HepG2 (cell line): ENCODE measurements at regions not wholly inside any gene's neighbourhood (a gene's known extent, or its start where the extent isn't known, plus 50 kb on each side); places are given as distances from the start of the nearest gene placed in this dataset.

Source experiments
- ATAC-seq: fragments of 200-7000 bp; cut with Tn5 transposase; 3 replicates; pipeline ENCODE4 v1.9.1; 2020; ENCODE audit warnings: mild to moderate bottlenecking, moderate library complexity
- BruUV-seq: library from RNA; stranded (reverse); fragments of 400-500 nt; replicated peaks from 2 replicates; lab custom pipeline; 2021; lab: Mats Ljungman, UMichigan
- CTCF ChIA-PET: fragments of 300-600 bp; formaldehyde crosslinking; extraction: SDS; loops from one replicate; lab custom pipeline; 2021; ENCODE audit warnings: low total read pairs, inconsistent platforms, low intra/inter-chr PET ratio; lab: Yijun Ruan, JAX
- POLR2A ChIA-PET: fragments of 350-600 bp; sonication (Branson Sonifier 250); formaldehyde crosslinking; loops from one replicate; lab custom pipeline; 2020; ENCODE audit warnings: antibody characterized with exemption, inconsistent platforms; lab: Yijun Ruan, JAX
- DNase-seq: peaks from one replicate; pipeline ENCODE4 v3.0.0-alpha.2; 2015; ENCODE audit warnings: low spot score
- FAIRE-seq: peaks from 3 replicates; lab custom pipeline; 2011; peaks lifted over from hg19 to GRCh38; lab: Jason Lieb, UNC
- H2AFZ ChIP-seq: one replicate; pipeline ENCODE4 v1.6.1; 2011; ENCODE audit warnings: low read length, inconsistent platforms
- H3K27ac ChIP-seq: fragments of 300-600 bp; 3 replicates; pipeline ENCODE4 v1.8.0; 2011; ENCODE audit warnings: mixed run types, mild to moderate bottlenecking, mixed read lengths, low read length, inconsistent platforms; ENCODE audit not compliant: insufficient read depth; ENCODE audit errors: extremely low read length
- H3K27me3 ChIP-seq, 2 experiments: fragments of 200-600 bp in 1 of 2; 2 replicates in 1 of 2; 3 replicates in 1 of 2; pipeline versions ENCODE4 v1.6.0 to v1.8.0; 2011; ENCODE audit warnings: low read length in 2 of 2, mild to moderate bottlenecking in 2 of 2, moderate library complexity in 2 of 2, inconsistent platforms in 1 of 2; ENCODE audit not compliant: insufficient read depth in 2 of 2, control insufficient read depth in 1 of 2
- H3K36me3 ChIP-seq, 2 experiments: fragments of 200-600 bp in 1 of 2; replicated peaks in 1 of 2; 2 replicates in 1 of 2; 3 replicates in 1 of 2; pipeline versions ENCODE4 v1.5.1 to v1.8.0; 2011; ENCODE audit warnings: low read length in 2 of 2, inconsistent platforms in 1 of 2; ENCODE audit not compliant: insufficient read depth in 2 of 2, control insufficient read depth in 1 of 2
- H3K4me1 ChIP-seq: 2 replicates; pipeline ENCODE4 v1.5.1; 2012; ENCODE audit warnings: low read length, inconsistent platforms; ENCODE audit not compliant: insufficient read depth
- H3K4me2 ChIP-seq: 2 replicates; pipeline ENCODE4 v1.6.0; 2011; ENCODE audit warnings: low read depth, low read length, inconsistent platforms
- H3K4me3 ChIP-seq, 3 experiments: fragments of 200-600 bp in 1 of 3; sonication (generic), shearing (Covaris generic) in 1 of 3; replicated peaks in 1 of 3; 2 replicates each; pipeline ENCODE4 v1.5.1; 2011 to 2016; ENCODE audit warnings: low read length in 3 of 3, inconsistent platforms in 2 of 3, low read depth in 2 of 3, mild to moderate bottlenecking in 2 of 3, control low read depth in 1 of 3, mixed read lengths in 1 of 3; ENCODE audit not compliant: insufficient read depth in 1 of 3
- H3K79me2 ChIP-seq: one replicate; pipeline ENCODE4 v1.6.1; 2011; ENCODE audit warnings: low read length, inconsistent platforms; ENCODE audit not compliant: insufficient read depth
- H3K9ac ChIP-seq: 2 replicates; pipeline ENCODE4 v1.6.0; 2011; ENCODE audit warnings: mild to moderate bottlenecking, low read depth, low read length, inconsistent platforms; ENCODE audit not compliant: insufficient read depth
- H3K9me3 ChIP-seq: 2 replicates; pipeline ENCODE4 v1.5.1; 2012; ENCODE audit warnings: mild to moderate bottlenecking, low read length
- H4K20me1 ChIP-seq: 2 replicates; pipeline ENCODE4 v1.6.0; 2011; ENCODE audit warnings: inconsistent platforms, mild to moderate bottlenecking, low read length, moderate library complexity; ENCODE audit not compliant: insufficient read depth
- BHLHE40 ChIP-seq: IDR thresholded peaks from 2 replicates; pipeline ENCODE4 v1.6.1; 2011; ENCODE audit warnings: low read length, improper control_type of control experiment
- BRD4 ChIP-seq: sonication (generic); formaldehyde crosslinking; IDR thresholded peaks from 2 replicates; pipeline ENCODE4 v1.4.0; 2020; ENCODE audit warnings: missing genetic modification reagents
- GTF3A ChIP-seq: sonication (generic); formaldehyde crosslinking; conservative IDR thresholded peaks from 2 replicates; pipeline ENCODE4 v1.4.0; 2020; ENCODE audit warnings: mild to moderate bottlenecking, missing genetic modification reagents
- MXI1 ChIP-seq: IDR thresholded peaks from 3 replicates; pipeline ENCODE4 v1.6.1; 2012; ENCODE audit warnings: low read depth, low read length, inconsistent platforms, borderline replicate concordance
- SMAD3 ChIP-seq: sonication (generic); formaldehyde crosslinking; IDR thresholded peaks from 2 replicates; pipeline ENCODE4 v1.4.0; 2020; ENCODE audit warnings: missing genetic modification reagents
- SUZ12 ChIP-seq: fragments of 150-350 bp; IDR thresholded peaks from 2 replicates; pipeline ENCODE4 v1.6.1; 2014; ENCODE audit warnings: low read depth, low read length
- TP53 ChIP-seq: sonication (generic); formaldehyde crosslinking; conservative IDR thresholded peaks from 2 replicates; pipeline ENCODE4 v1.4.0; 2020; ENCODE audit warnings: missing genetic modification reagents
- ZBTB14 ChIP-seq: sonication (generic); formaldehyde crosslinking; IDR thresholded peaks from 2 replicates; pipeline ENCODE4 v1.4.0; 2020; ENCODE audit warnings: missing genetic modification reagents
- ZNF121 ChIP-seq: sonication (generic); formaldehyde crosslinking; IDR thresholded peaks from 2 replicates; pipeline ENCODE4 v1.5.0; 2020; ENCODE audit warnings: mild to moderate bottlenecking, missing genetic modification reagents
- ZNF335 ChIP-seq: sonication (generic); formaldehyde crosslinking; IDR thresholded peaks from 2 replicates; pipeline ENCODE4 v1.4.0; 2020; ENCODE audit warnings: missing genetic modification reagents
- ZNF350 ChIP-seq: sonication (generic); formaldehyde crosslinking; IDR thresholded peaks from 2 replicates; pipeline ENCODE4 v1.4.0; 2020; ENCODE audit warnings: mild to moderate bottlenecking, low read depth, missing genetic modification reagents, borderline replicate concordance
- ZNF552 ChIP-seq: sonication (generic); formaldehyde crosslinking; IDR thresholded peaks from 2 replicates; pipeline ENCODE4 v1.9.0; 2022; ENCODE audit warnings: missing genetic modification reagents, mild to moderate bottlenecking, borderline replicate concordance
- ZNF646 ChIP-seq: sonication (generic); formaldehyde crosslinking; IDR thresholded peaks from 2 replicates; pipeline ENCODE4 v1.9.0; 2021; ENCODE audit warnings: mild to moderate bottlenecking, missing genetic modification reagents
- WGBS: methylation state at CpG from one replicate; pipeline ENCODE4 v1.1.6; 2017; ENCODE audit warnings: low lambda C conversion rate; 5-methylcytosine and 5-hydroxymethylcytosine counted together
- in situ Hi-C: cut with HindIII; loops from 2 replicates; pipeline ENCODE4 v1.10.0; 2017; ENCODE audit warnings: low pct_unique_long_range_greater_than_20kb; ENCODE audit not compliant: extremely low pct_ligation_motif_present
- intact Hi-C: fragments of 100-400 bp; cut with micrococcal nuclease; formaldehyde crosslinking; loops from one replicate; pipeline ENCODE4 v1.10.0; 2022; ENCODE audit not compliant: unreplicated experiment

- TF ChIP-seq ZNF646 (CRISPR knock-in tag) (no peak), BHLHE40 (no peak), BRD4 (CRISPR knock-in tag) (no peak), SUZ12 (no peak), ZBTB14 (no peak)
Measured at GRCh38 chr16:7912132-7912531, 579.5 kb downstream of the RBFOX1 start (continued).

GRCh38 chr16:7910116-7910515 lies 577.5 kb downstream of the RBFOX1 start:
- intact Hi-C loops (no loop called here), in situ Hi-C loops (no loop called here)
- Histone ChIP-seq H3K4me1 (peaks cover 6% of the 10 kb centered on the region; the same call in 1 of the 2 replicates), H3K36me3 (no peaks in the 10 kb centered on the region), H3K27me3 (no peaks in the 10 kb centered on the region), H3K4me3 (no peak overlapping the region), H3K27ac (no peak overlapping the region), H3K9ac (no peak overlapping the region), H2AFZ (no peak overlapping the region), H4K20me1 (no peaks in the 10 kb centered on the region), H3K4me2 (no peak overlapping the region), H3K9me3 (peaks cover 37% of the 10 kb centered on the region), H3K79me2 (no peaks in the 10 kb centered on the region)
- TF ChIP-seq TP53 (CRISPR knock-in tag) (no peak), ZNF121 (no peak), ZNF335 (CRISPR knock-in tag) (no peak), ZNF552 (CRISPR knock-in tag) (no peak), ZNF350 (no peak), MXI1 (no peak), SMAD3 (no peak), GTF3A (CRISPR knock-in tag) (no peak)
- ChIA-PET CTCF (no interaction called here), POLR2A (no interaction called here)
- FAIRE-seq (no peak), DNase-seq (no peak), ATAC-seq (no peak)
- WGBS = 36% methylated on average over 7 of the region's 7 CpGs
- no TSS peak for BruUV-seq
